Neural progenitor cell (in vitro differentiated cells): ENCODE measurements at regions not wholly inside any gene's neighbourhood (a gene's known extent, or its start where the extent isn't known, plus 50 kb on each side); places are given as distances from the start of the nearest gene placed in this dataset.
A peak's percentile ranks its signal among the peaks of the same experiment; 100 is the strongest.

Experiments used
- DNase-seq: peaks from one replicate; pipeline ENCODE4 v3.0.0-alpha.2; 2016; ENCODE audit warnings: low spot score
- H2AFZ ChIP-seq: fragments of 200-600 bp; sonication (generic); replicated peaks from 2 replicates; pipeline ENCODE4 v1.6.1; 2016; ENCODE audit warnings: antibody characterized with exemption
- H3F3A ChIP-seq: fragments of 200-600 bp; sonication (generic); 2 replicates; pipeline ENCODE4 v1.6.1; 2016; ENCODE audit warnings: antibody characterized with exemption, low read depth
- H3K27ac ChIP-seq: fragments of 200-600 bp; sonication (generic); 2 replicates; pipeline ENCODE4 v1.5.1; 2016; ENCODE audit warnings: mild to moderate bottlenecking
- H3K27me3 ChIP-seq: fragments of 200-600 bp; sonication (generic); 2 replicates; pipeline ENCODE4 v1.6.1; 2016; ENCODE audit warnings: mild to moderate bottlenecking, moderate library complexity
- H3K36me3 ChIP-seq: fragments of 200-600 bp; sonication (generic); 2 replicates; pipeline ENCODE4 v1.5.1; 2016
- H3K4me1 ChIP-seq: fragments of 200-600 bp; sonication (generic); 2 replicates; pipeline ENCODE4 v1.6.1; 2016; ENCODE audit warnings: mixed run types
- H3K4me2 ChIP-seq: fragments of 200-600 bp; sonication (generic); 2 replicates; pipeline ENCODE4 v1.6.1; 2016
- H3K4me3 ChIP-seq: fragments of 200-600 bp; sonication (generic); 2 replicates; pipeline ENCODE4 v1.5.1; 2016
- H3K79me2 ChIP-seq: fragments of 200-600 bp; sonication (generic); 2 replicates; pipeline ENCODE4 v1.6.1; 2016; ENCODE audit warnings: low read depth
- H3K9ac ChIP-seq: fragments of 200-600 bp; sonication (generic); 2 replicates; pipeline ENCODE4 v1.6.1; 2016
- H3K9me3 ChIP-seq: fragments of 200-600 bp; sonication (generic); 2 replicates; pipeline ENCODE4 v1.5.1; 2016; ENCODE audit warnings: low read depth
- H4K20me1 ChIP-seq: fragments of 200-600 bp; sonication (generic); 2 replicates; pipeline ENCODE4 v1.6.1; 2016; ENCODE audit warnings: low read depth
- H3K27ac Mint-ChIP-seq: 3 replicates; pipeline ENCODE4 v1.8.0; 2021; ENCODE audit warnings: mixed read lengths
- H3K27me3 Mint-ChIP-seq: 2 replicates; pipeline ENCODE4 v1.8.0; 2022; ENCODE audit warnings: low read depth, mild to moderate bottlenecking, inconsistent platforms, moderate library complexity, mixed read lengths; ENCODE audit not compliant: insufficient read depth
- H3K36me3 Mint-ChIP-seq: 3 replicates; pipeline ENCODE4 v1.8.0; 2021; ENCODE audit warnings: mixed read lengths
- H3K4me1 Mint-ChIP-seq: 3 replicates; pipeline ENCODE4 v1.8.0; 2021; ENCODE audit warnings: mixed read lengths
- H3K4me3 Mint-ChIP-seq: 3 replicates; pipeline ENCODE4 v1.8.0; 2021; ENCODE audit warnings: mild to moderate bottlenecking, moderate library complexity, mixed read lengths
- H3K9me3 Mint-ChIP-seq: 3 replicates; pipeline ENCODE4 v1.8.0; 2020; ENCODE audit warnings: mixed read lengths
- EZH2 ChIP-seq: fragments of 200-600 bp; sonication (generic); IDR thresholded peaks from 2 replicates; pipeline ENCODE4 v1.6.1; 2017; ENCODE audit warnings: antibody characterized with exemption, mild to moderate bottlenecking, moderate library complexity
- EZH2phosphoT487 ChIP-seq: fragments of 200-600 bp; sonication (generic); IDR thresholded peaks from 2 replicates; pipeline ENCODE4 v1.6.1; 2017; ENCODE audit warnings: antibody characterized with exemption
- TF ChIP-seq, protein P1 (sequence below): fragments of 200-600 bp; sonication (generic); IDR thresholded peaks from 2 replicates; pipeline ENCODE4 v1.5.1; 2017; ENCODE audit warnings: antibody characterized with exemption, mild to moderate bottlenecking

DNA sequence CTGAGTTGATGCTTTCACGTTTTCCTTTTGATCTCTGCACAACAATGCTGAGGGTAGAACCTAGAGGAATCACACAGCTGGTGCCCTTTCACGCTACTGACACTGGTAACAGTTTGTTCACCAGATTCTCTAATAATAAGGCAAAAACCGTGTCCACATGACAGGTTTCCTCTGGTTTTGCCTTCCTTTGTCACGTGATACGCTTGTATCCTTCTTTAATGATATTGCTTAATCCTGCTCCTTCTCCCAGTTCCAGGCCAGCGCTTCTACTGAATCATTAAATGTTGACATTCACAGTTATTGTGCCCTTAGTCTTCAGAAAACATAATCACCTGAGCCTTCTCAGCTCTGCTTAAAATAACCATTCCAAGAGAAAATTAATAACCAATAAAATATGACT lies 978.2 kb upstream of the NCAM2 start:
- no peak overlapping the region for H3K4me3 ChIP-seq
- H3K4me2 ChIP-seq: no peak overlapping the region
- no peak overlapping the region for H3K4me3 Mint-ChIP-seq
- no peak overlapping the region for H3K27ac ChIP-seq
- H3K27me3 ChIP-seq: no peaks in the 10 kb centered on the region
- H3K36me3 Mint-ChIP-seq: no peaks in the 10 kb centered on the region
- no peaks in the 10 kb centered on the region for H3K9me3 ChIP-seq
- H3K4me1 Mint-ChIP-seq: peaks cover 4% of the 10 kb centered on the region
- no peaks in the 10 kb centered on the region for H3K27me3 Mint-ChIP-seq
- H3K9ac ChIP-seq: no peak overlapping the region
- TF ChIP-seq EZH2phosphoT487 (no peak), EZH2 (no peak)
- TF ChIP-seq, protein P1, sequence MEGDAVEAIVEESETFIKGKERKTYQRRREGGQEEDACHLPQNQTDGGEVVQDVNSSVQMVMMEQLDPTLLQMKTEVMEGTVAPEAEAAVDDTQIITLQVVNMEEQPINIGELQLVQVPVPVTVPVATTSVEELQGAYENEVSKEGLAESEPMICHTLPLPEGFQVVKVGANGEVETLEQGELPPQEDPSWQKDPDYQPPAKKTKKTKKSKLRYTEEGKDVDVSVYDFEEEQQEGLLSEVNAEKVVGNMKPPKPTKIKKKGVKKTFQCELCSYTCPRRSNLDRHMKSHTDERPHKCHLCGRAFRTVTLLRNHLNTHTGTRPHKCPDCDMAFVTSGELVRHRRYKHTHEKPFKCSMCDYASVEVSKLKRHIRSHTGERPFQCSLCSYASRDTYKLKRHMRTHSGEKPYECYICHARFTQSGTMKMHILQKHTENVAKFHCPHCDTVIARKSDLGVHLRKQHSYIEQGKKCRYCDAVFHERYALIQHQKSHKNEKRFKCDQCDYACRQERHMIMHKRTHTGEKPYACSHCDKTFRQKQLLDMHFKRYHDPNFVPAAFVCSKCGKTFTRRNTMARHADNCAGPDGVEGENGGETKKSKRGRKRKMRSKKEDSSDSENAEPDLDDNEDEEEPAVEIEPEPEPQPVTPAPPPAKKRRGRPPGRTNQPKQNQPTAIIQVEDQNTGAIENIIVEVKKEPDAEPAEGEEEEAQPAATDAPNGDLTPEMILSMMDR: no peak
- H3K36me3 ChIP-seq: no peaks in the 10 kb centered on the region
- no peak for DNase-seq
- H4K20me1 ChIP-seq: no peaks in the 10 kb centered on the region
- H3K9me3 Mint-ChIP-seq: peaks cover 2% of the 10 kb centered on the region
- H3K4me1 ChIP-seq: no peaks in the 10 kb centered on the region
- H2AFZ ChIP-seq: peak overlapping the region; percentile 71
- H3K79me2 ChIP-seq: no peaks in the 10 kb centered on the region
- no peak overlapping the region for H3K27ac Mint-ChIP-seq
- no peaks in the 10 kb centered on the region for H3F3A ChIP-seq

DNA sequence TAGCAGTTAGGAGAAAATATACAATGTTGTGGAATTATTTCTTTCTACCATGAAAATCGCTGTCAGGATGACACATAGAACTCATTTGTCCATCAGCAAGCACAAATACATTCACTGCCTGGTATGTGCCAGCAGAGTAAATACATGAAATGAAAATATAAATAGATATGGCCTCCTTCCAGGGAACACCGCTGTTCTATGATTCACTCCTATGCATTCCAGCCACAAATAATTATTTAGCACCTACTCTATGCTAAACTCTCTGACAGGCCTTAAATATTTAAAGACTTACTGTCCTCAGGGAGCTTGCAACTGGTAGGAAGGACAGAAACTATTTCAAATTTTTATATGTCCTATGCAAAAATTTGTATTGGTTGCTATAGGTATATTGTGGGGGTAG lies 975.0 kb upstream of the NCAM2 start:
- Mint-ChIP-seq H3K27me3 (no peaks in the 10 kb centered on the region), H3K4me1 (peaks cover 4% of the 10 kb centered on the region), H3K4me3 (no peak overlapping the region), H3K36me3 (no peaks in the 10 kb centered on the region), H3K9me3 (no peaks in the 10 kb centered on the region), H3K27ac (no peak overlapping the region)
- no peak overlapping the region for H3K9ac ChIP-seq
- no peaks in the 10 kb centered on the region for H3K36me3 ChIP-seq
- no peaks in the 10 kb centered on the region for H3K79me2 ChIP-seq
- no peak overlapping the region for H3K4me3 ChIP-seq
- no peak for TF ChIP-seq EZH2phosphoT487
- no peak for TF ChIP-seq EZH2
- TF ChIP-seq, protein P1: no peak
- no peak overlapping the region for H2AFZ ChIP-seq
- no peaks in the 10 kb centered on the region for H3K27me3 ChIP-seq
- no peak overlapping the region for H3K27ac ChIP-seq
- no peaks in the 10 kb centered on the region for H3F3A ChIP-seq
- H3K4me2 ChIP-seq: no peak overlapping the region
- no peaks in the 10 kb centered on the region for H4K20me1 ChIP-seq
- H3K9me3 ChIP-seq: no peaks in the 10 kb centered on the region
- DNase-seq: no peak
- H3K4me1 ChIP-seq: no peaks in the 10 kb centered on the region

DNA sequence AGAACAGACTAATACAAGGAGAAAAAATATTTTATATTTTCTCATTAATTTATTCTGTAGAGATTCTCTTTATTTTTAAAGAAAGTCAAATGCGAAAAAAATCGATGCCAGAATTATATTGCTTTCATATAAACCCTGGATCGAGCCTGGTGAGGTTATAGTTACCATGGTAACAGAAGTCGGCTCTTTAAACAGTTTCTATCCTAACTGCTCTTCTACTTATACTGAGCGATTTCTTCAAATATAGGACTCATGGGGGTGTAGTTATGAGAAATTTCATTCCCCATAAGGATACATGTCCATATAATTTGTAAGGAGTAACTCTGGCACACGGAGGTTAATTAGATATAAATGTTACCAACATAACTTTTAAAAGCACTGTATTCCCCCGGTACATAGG lies 973.5 kb upstream of the NCAM2 start:
- Histone ChIP-seq H3K9me3 (no peaks in the 10 kb centered on the region), H3K79me2 (no peaks in the 10 kb centered on the region), H3K27ac (no peak overlapping the region), H2AFZ (no peak overlapping the region), H3K36me3 (no peaks in the 10 kb centered on the region), H3K4me2 (no peak overlapping the region), H4K20me1 (no peaks in the 10 kb centered on the region), H3K27me3 (no peaks in the 10 kb centered on the region), H3K4me1 (no peaks in the 10 kb centered on the region), H3K4me3 (no peak overlapping the region), H3F3A (no peaks in the 10 kb centered on the region), H3K9ac (no peak overlapping the region)
- TF ChIP-seq, protein P1: no peak
- H3K36me3 Mint-ChIP-seq: no peaks in the 10 kb centered on the region
- H3K4me3 Mint-ChIP-seq: no peak overlapping the region
- H3K27me3 Mint-ChIP-seq: no peaks in the 10 kb centered on the region
- no peak for DNase-seq
- H3K27ac Mint-ChIP-seq: no peak overlapping the region
- peaks cover 4% of the 10 kb centered on the region for H3K4me1 Mint-ChIP-seq
- H3K9me3 Mint-ChIP-seq: no peaks in the 10 kb centered on the region

DNA sequence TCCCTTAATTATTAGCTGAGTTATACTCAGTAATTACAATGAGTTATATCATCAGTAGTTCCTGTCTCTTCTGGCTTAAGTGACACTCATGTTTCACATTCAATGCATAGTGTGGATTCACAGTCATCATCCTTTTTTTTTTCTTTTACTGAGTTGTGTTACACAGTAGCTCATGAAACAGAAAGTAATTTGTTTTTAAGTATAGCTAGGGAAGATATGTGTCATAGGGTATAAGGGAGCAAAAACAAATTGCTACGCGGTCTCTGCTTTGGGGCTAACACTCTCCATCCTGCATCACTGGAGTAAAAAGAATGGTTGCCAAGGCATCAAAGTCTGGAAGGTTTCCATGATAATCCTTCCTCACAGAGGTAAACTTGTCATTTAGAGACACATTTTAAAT lies 971.7 kb upstream of the NCAM2 start:
- H3F3A ChIP-seq: no peaks in the 10 kb centered on the region
- no peak overlapping the region for H2AFZ ChIP-seq
- H3K4me3 ChIP-seq: no peak overlapping the region
- Mint-ChIP-seq H3K4me3 (no peak overlapping the region), H3K36me3 (no peaks in the 10 kb centered on the region), H3K27ac (no peak overlapping the region), H3K4me1 (no peaks in the 10 kb centered on the region), H3K27me3 (no peaks in the 10 kb centered on the region), H3K9me3 (no peaks in the 10 kb centered on the region)
- TF ChIP-seq, protein P1: no peak
- TF ChIP-seq EZH2phosphoT487 (no peak), EZH2 (no peak)
- no peaks in the 10 kb centered on the region for H3K36me3 ChIP-seq
- no peaks in the 10 kb centered on the region for H3K4me1 ChIP-seq
- H3K9me3 ChIP-seq: no peaks in the 10 kb centered on the region
- no peaks in the 10 kb centered on the region for H4K20me1 ChIP-seq
- no peak overlapping the region for H3K4me2 ChIP-seq
- H3K27ac ChIP-seq: no peak overlapping the region
- H3K27me3 ChIP-seq: no peaks in the 10 kb centered on the region
- H3K9ac ChIP-seq: no peak overlapping the region
- no peak for DNase-seq
- H3K79me2 ChIP-seq: no peaks in the 10 kb centered on the region
